Stimulated activated CD4-positive, alpha-beta T cell treated with anti-CD3 and anti-CD28 coated beads, Interleukin-15, amount 100 ng/mL, for 48 hours (primary cell): ENCODE measurements at regions not wholly inside any gene's neighbourhood (a gene's known extent, or its start where the extent isn't known, plus 50 kb on each side); places are given as distances from the start of the nearest gene placed in this dataset.
"Not testable (repeated sequence)": the region's sequence is repeated elsewhere in the genome, so short reads cannot be mapped to it uniquely, and the experiment has no call there.

Experiments used
- DNase-seq, 2 donors: peaks; one replicate each; pipeline ENCODE4 v3.0.0-alpha.2; 2020; ENCODE audit warnings: low read depth in 2 of 2

DNA sequence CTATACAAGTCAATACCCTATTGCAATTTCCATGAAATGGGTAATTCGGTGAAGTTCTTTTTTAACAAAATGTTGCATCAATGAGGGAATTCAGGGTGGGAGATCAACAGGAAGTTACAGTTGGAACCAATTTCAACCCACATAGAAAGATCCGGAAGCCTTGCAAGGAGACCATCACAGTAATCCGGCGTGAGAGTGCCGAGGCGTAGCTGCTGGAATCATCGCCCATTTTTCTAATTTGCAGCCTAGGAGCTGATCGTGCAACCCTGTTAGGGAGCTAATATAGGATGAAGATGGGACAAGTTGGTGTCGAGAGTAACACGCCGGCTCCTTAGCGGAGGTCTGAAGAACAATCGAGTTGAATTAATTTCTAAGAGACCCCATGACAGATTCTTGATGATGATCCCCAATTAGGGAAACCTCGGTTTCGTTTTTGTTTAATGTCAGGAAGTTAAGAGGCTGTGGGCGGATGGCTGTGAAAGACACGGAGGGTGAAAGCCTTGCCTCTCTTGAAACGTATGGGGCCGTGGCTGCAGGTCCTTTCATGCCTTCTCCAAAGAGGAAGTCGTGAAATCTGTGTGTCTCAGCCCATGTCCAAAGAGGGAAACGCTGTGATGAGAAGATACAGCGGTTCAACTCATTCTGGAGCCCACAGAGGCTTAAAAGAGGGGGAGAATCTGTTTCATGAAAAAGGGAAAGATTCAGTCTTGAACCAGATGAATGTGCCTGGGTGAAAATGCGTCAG is 51.2 kb upstream of the CARD11 start:
- no peak for DNase-seq

DNA sequence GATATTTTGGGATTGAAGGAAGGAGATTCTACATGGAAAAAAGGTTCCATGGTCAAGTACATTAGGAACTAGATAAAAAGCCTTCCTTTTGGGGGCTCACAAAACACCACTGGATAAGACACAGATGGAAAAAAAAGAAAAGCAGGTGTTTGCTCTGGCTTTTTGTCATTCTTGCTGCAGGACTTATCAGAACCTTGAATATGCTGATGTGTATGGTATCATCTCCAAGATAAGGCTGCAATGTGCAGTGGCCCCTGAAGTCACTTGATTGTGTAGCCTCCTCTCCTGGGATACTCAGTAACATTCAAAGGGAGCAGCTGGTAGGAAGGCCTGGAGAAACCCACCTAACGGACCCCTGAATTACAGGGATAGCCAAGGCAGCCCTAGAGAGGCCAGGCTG is 54.1 kb upstream of the CARD11 start:
- no peak for DNase-seq

DNA sequence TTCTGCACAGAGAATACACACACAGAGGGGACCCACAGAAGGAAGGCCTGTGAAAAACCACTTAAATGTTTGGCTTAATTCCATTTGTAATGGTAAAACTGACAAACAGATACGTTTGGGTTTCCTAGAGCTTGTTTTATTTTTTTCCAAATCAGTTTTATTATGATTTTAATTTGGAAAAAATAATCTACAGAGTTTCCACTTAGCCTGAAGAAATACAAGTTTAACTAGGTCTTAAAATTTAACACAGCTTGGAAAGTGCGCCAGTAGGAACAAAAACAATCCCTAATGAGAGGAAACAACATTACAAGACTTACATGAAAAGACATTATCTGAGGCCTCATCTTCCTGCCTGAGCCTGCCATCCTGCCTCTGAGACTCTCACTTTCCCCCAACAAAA is 58.5 kb upstream of the CARD11 start:
- no peak for DNase-seq

DNA sequence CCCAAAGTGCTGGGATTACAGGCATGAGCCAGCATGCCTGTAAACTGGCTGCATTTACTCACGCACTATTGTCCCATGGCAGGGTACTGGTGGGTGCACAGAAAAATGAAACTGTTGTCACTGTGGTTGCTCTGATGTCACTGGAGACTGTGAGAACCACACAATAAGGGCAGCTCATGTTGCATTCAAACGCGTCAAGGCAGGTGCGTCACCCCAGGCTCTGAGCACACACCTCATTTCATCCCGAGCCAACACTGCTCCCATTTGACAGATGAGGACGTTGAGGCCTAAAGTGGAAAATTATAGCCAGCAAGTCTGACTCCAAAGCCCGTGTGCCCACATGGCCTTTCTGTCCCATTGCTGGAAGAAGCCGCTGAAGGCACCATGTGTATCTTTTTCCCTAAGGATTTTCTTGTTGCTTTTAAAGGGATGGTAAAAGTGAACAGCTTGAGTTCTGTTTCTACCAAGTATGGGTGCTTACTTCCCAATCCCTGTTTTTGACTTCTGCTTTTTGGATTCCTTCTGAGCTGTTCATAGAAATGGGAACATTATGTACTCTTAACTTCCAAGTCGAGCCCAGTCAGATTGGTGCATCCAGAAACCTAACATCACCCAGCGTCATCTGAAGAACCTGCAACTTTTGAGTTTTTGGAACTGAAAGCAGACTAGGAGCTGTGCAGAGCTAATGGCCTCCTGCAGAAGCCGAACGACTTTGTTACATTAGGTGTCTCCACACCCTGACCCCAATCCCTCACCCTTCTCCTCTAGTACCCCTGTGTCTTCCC is 60.1 kb upstream of the CARD11 start:
- no peak for DNase-seq

DNA sequence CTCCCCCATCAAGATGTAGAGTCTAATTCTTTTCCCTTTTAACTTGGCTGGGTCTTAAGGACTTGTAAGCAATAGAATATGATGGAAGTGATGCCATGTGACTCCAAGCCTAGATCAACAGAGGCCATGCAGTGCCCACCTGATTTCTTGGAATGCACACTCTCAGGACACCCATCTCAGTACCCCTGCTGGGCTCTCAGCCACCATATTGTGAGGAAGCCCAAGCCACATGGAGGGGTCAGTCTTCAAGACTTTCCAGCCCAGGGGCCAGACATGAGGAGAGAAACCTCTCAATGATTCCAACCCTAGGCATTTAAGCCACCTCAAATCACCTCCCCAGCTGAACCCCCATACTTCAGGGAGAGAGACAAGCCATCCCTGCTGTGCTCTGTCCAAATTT is 62.2 kb upstream of the CARD11 start:
- DNase-seq, result no peak

DNA sequence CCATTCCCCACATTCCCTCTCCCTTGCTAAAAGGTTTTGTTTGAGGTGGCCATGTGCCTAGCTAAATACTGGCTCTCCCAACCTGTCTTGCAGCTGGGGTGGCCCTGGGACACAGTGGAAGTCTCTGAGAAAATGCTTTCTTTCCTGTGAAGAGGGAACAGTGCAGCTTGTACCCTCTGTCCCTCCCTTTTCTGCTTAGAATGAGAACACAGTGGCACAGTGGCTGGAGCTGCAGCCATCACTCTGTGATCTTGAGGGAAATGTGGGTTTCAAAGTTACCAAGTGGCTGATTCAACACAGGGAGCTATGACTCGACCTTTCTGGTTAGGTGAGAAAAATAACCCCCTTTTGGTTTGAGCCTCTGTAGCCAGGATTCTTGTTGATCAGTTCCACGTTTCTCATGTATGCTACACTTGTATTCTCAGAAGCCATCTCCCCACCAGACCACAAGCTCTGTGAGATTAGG is 62.7 kb upstream of the CARD11 start:
- peak; percentile 40 to 42 for DNase-seq

DNA sequence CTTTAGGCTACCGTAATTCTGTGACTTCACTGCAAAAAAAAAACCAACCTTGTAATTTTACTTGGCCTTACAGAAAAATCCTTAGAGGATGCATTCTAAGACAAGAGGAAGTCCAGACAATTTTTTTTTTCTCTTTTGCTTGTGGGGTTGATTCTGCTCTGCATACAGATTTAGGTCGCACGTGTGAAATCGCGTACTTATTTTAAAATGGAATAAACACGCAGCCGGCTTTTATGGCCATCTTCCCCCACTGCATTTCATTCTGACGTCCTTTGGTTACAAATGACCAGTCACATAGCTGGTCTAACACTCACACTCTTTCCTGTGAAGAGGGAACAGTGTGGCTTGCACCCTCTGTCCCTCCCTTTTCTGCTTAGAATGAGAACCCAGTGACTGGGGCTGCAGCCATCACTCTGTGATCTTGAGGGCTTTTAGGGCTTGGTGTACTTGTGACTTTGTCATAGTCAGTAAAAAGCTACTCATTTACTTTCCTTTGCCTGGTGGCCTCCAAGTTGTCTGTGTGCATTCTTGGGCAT is 63.6 kb upstream of the CARD11 start:
- DNase-seq, result no peak

DNA sequence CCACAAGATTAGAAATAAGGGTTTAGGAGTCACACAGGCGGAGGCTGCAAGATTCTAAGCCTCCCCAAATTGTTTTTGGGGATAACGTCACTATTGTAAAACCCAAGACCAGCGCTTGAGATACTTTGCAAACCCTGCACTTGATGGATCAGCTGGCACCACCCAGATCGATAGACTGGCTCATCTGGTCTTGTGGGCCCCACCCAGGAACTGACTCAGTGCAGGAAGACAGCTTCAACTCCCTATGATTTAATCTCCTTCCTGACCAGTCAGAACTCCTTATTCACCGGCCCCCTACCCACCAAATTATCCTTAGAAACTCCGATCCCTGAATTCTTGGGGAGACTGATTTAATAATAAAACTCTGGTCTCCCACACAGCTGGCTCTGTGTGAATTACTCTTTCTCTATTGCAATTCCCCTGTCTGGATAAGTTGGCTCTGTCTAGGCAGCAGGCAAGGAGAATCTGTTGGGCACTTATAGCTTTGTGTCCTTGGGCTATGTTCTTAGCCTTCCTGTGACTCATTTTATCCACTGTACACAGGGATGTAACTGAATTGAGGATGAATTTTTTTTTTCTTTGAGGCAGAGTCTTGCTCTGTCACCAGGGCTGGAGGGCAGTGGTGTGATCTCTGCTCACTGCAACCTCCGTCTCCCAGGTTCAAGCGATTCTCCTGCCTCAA is 64.4 kb upstream of the CARD11 start:
- no peak for DNase-seq

DNA sequence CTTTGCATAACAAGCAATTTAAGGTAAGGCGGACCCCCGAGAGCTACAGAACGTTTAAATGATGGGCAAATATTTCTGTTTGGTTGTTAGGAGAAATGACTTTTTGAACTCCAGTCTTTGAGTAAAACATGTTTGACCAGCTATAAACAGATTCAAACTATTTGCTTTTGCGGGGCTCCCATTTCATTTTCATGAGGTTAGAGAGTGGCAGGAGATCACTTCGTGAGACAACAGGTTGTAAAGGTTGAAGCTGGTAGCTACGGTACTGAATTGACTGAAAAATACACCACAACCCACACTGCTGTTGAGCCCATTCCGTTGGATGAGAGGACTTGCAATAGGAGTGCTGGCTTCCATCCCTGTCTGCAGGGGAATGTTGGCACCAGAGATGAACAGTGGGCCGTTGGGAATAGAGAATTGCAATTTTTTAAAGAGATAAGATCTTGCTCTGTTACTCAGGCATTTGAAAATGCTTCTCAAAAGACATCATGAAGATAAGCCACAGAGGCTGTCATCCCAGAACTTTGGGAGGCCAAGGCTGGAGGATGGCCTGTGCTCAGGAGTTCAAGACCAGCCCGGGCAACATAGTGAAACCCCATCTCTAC is 65.7 kb upstream of the CARD11 start:
- no peak for DNase-seq

DNA sequence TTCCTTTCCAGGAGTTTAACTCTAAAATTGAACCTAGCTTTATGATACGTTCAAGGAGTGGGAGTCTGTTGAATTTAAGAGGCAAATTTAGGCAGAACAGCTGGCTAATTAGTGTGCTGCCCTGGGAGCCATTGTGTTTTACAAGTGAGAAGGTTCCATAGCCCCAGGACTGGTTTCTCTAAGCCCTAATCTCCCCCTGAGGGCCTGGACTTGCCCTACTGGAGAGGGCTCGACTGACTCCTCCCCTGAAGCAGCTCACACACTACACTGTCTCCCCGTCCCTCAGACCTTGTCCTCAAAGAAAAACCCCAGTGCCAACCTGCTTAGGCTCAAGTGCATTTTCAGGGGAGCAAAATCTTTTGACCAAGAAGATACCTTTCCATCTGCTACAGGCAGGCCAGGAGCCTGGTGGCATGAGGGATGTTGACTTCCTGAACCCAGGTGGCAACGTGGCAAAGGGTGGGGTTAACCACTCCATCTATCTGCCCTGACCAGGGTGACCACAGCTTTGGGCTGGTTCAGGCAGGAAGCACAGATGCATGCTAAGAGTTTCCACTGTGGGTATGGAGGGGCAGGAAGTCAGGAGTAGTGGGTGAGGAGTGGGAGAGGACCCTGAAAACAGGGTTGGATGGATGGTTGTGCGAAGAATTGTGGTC is 68.9 kb upstream of the CARD11 start:
- no peak for DNase-seq

DNA sequence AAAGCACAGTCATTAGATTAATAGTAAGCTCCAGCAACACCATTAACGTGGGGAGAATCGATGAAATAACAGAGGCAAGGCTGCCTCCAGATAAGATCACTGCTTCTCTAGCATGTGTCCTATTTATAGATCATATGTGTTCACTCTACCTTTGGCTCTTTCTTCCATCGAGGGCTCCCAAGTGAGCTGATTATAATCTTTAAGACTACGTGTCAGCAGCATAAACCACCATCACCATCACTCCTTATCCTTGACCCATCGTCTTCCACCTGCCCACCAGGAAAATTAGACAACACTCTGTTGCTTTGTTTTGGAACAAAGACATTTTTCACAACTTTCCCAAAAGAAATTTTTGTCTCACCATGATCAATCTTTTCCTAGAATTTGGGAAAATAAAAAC is 71.2 kb upstream of the CARD11 start:
- DNase-seq, result no peak

DNA sequence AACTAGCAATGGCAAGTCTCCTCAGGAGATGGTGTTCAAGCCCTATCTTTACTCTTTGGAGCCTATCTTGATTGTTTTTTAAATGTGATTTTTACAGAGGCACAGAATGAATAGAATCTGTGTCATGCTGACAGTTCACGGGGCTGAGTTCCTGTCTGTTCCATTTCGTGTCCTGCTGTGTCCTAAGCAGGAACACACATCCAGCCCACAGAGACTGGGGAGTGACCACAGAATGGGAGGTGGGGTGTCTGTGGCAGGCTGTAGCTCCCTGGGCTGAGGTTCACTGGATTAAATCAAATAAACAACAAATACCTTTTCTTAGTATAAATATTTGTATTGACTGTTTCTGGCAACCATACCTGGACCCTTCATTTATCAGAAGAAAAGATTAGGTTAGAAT is 73.4 kb upstream of the CARD11 start:
- no peak for DNase-seq

DNA sequence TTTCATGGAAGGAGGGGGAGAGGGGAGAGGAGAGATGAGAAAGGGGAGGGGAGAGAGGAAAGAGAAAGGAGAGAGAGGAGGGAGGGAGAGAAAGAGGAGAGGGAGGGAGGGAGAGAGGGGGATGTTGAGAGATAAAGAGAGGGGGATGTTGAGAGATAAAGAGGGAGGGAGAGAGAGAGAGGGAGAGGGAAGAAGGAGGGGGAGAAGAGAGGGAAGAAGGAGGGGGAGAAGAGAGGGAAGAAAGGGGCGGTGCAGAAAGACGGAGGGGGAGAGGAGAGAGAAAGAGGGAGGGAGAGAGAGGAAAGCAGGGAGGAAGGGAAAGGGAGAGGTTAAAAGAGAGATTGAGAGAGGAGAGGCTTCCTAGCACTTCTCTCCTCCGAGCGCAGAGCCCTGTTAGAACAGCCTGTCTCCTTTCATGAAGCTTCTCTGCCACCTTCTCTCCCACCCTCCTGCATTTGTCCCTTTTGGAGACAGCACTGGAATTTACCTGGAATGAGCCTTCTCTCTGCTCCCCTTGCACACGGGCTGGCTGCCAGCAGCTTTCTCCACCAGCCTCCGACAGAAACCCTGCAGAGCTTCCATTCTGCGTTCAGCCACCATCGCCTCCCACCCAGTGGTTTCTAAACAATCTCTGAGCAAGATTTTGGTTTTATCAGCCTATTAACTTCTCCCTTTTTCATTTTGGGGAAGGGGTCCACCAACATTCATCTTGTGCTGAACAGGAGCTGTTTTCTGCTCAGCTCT is 74.0 kb upstream of the CARD11 start:
- no peak for DNase-seq

DNA sequence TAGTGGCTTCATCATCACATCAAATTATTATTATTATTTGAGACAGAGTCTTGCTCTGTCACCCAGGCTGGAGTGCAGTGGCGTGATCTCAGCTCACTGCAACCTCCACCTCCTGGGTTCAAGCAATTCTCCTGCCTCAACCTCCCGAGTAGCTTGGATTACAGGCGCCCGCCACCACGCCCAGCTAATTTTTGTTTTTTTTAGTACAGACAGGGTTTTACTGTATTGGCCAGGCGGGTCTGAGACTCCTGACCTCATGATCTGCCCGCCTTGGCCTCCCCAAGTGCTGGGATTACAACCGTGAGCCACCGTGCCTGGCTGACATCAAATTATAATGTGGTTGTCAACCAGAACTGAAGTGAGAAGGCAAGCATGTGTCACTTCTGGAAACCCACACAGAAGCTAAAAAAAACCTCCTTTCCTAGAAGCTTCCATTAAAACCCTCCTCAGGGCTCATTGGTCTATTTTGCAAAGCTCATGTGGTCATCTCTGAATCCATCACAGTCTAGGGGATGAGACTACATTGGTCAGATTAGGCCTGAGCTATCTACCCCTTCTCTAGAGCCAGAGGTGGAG is 75.8 kb upstream of the CARD11 start:
- not testable (repeated sequence) for DNase-seq

DNA sequence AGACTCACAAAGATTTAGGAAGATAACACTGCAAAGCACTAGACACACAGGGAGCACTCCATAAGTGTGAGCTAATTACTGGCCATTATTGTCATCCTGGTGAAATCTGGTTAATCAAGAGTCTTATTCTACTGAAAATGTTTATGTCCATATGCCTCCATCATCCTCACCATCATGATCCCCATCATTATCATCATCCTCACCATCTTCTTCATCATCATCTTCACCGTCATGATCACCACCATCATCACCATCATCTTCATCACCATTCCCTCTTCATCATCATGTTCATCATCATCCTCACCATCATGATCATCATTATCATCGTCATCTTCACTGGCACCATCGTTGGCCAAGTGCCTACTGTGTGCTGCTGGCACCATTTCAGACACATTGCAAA is 76.3 kb upstream of the CARD11 start:
- no peak for DNase-seq

DNA sequence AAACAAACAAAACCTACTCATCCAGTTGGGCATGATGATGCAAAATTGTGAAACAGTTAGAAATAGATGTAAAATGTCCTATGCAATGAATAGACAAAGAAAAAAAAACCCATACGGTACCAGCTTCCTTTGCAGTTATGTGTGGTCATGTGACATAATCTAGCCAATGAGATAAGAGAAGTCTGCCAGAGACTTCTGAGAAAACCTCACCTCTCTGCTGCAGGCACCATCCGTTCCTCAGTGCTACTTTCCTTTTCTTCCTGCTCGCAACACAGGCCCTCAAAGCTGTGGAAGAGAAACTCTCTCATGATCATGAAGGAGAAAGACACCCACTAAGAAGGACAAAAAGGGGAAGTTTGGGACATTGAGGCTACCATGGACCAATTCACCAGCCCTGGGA is 76.8 kb upstream of the CARD11 start:
- no peak for DNase-seq

DNA sequence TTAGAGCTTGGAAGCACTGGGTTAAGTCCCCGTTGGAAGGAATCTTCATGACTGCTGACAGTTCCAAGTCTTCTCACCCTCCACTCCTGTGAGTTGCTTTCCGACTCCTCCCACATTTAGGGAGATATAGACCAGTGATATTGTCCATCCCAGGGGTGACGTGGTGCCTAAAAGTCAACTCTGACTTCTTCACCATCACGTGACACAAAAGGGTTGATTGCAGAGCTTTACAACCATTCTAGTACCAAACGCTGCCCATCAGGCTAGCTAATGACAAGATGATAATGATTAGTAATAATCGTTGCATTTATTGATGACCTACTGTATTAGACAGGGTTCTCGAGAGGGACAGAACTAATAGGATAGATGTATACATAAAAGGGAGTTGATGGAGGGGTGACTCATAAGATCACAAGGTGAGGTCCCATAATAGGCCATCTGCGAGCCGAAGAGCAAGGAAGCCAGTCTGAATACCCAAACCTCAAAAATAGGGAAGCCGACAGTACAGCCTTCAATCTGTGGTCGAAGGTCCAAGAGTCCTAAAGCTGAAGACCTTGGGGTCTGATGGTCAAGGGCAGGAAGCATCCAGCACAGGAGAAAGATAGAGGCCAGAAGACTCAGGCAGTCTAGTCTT is 85.3 kb upstream of the CARD11 start:
- no peak for DNase-seq

DNA sequence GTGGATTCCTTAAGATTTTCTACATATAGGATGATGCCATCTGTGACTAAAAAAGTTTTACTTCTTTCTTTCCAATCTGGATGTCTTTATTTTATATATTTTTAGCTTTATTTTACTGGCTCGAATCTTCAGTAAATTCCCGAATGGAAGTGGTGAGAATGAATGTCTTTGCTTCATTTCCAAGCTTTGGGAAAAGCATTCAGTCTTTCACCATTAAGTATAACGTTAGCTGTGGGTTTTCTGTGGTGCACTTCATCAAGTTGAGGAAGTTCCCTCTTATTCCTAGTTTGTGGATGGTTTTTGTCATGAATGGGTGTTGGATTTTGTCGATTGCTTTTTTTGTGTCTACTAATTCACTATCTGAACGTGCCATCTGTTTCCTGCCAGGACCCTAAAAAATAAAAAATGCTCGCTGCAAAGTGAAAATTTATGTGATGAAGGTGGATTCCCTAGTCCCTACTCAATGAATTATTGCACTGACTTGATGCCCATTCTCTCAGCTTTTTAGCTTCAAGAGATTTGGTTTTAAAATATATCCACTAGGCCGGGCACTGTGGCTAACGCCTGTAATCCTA is 90.2 kb upstream of the CARD11 start:
- no peak for DNase-seq

DNA sequence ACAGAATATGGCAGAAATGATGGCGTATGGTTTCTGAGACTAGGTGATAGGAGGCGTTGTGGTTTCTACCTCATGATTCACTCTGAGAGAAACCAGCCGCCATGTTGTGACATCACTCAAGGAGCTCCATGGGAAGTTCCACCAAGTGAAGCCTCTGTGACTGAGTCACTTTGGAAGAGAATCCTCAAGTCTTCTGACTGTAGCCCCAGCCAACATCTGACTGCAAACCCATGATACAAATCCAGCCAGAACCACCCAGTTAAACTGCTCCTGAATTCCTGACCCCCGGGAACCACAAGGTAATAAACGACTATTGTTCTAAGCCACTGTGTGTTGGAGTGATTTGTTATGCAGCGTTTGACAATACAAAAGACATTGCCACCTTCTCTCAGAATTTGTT is 91.1 kb upstream of the CARD11 start:
- DNase-seq, result peak; percentile 30 to 35

DNA sequence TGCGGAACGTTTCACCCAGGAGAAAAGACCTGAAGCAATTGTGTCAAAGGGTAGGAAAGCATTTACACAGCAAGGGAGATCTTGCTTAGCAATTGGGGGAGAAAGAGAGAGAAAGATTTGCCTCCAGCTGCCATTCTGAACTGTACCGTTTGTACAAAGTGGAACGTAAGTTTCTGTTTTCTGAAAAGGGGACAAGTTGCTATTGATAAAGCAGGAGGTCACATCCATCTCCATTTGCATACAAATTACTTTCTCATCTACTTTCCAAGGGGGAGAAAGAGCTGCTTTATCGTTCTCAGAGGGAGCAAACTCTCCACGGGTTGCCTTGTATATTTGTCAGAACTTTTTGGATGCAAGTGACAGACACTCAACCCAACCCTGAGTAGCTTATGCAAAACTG is 92.0 kb upstream of the CARD11 start:
- DNase-seq, result no peak
